Common myeloid progenitor, CD34-positive (primary cell): ENCODE measurements at regions not wholly inside any gene's neighbourhood (a gene's known extent, or its start where the extent isn't known, plus 50 kb on each side); places are given as distances from the start of the nearest gene placed in this dataset.

Experiments
- CTCF ChIA-PET: fragments of 350-600 bp; sonication (Branson Sonifier 250); formaldehyde crosslinking; loops from one replicate; lab custom pipeline; 2021; ENCODE audit warnings: antibody characterized with exemption; lab: Charles Lee
- POLR2A ChIA-PET: fragments of 350-600 bp; sonication (Branson Sonifier 250); formaldehyde crosslinking; loops from one replicate; lab custom pipeline; 2021; ENCODE audit warnings: antibody characterized with exemption; lab: Charles Lee
- DNase-seq, 3 donors: peaks; one replicate each; pipeline versions ENCODE4 v3.0.0 to v3.0.0-alpha.2; 2013
- H3K27ac ChIP-seq, 2 experiments: 1 replicate in 1 of 2; 2 replicates in 1 of 2; pipeline ENCODE4 v1.7.0; 2013; ENCODE audit warnings: inconsistent platforms in 2 of 2, low read length in 2 of 2, mild to moderate bottlenecking in 2 of 2, low read depth in 1 of 2, moderate library complexity in 1 of 2; ENCODE audit not compliant: severe bottlenecking in 2 of 2, insufficient read depth in 1 of 2, poor library complexity in 1 of 2
- H3K27me3 ChIP-seq, 5 experiments: replicated peaks in 2 of 5; 1 replicate in 3 of 5; 2 replicates in 2 of 5; pipeline versions ENCODE4 v1.6.1 to v1.7.0; 2013; ENCODE audit warnings: low read length in 4 of 5, mild to moderate bottlenecking in 2 of 5, moderate library complexity in 2 of 5, inconsistent platforms in 1 of 5; ENCODE audit not compliant: insufficient read depth in 5 of 5, control insufficient read depth in 4 of 5
- H3K36me3 ChIP-seq, 4 experiments: 1 replicate in 2 of 4; 2 replicates in 2 of 4; pipeline versions ENCODE4 v1.6.1 to v1.7.0; 2013; ENCODE audit warnings: low read length in 3 of 4, control low read depth in 1 of 4, mild to moderate bottlenecking in 1 of 4; ENCODE audit not compliant: control insufficient read depth in 4 of 4, insufficient read depth in 4 of 4
- H3K4me1 ChIP-seq, 4 experiments: 1 replicate in 3 of 4; 2 replicates in 1 of 4; pipeline versions ENCODE4 v1.6.1 to v1.7.1; 2013; ENCODE audit warnings: low read length in 3 of 4, mild to moderate bottlenecking in 3 of 4, control low read depth in 1 of 4, inconsistent platforms in 1 of 4, moderate library complexity in 1 of 4; ENCODE audit not compliant: control insufficient read depth in 4 of 4, insufficient read depth in 4 of 4; ENCODE audit errors: control extremely low read depth in 1 of 4
- H3K4me3 ChIP-seq, 7 experiments: 1 replicate in 4 of 7; 2 replicates in 3 of 7; pipeline versions ENCODE4 v1.5.1 to v1.7.0; 2013; ENCODE audit warnings: mild to moderate bottlenecking in 7 of 7, low read length in 6 of 7, moderate library complexity in 6 of 7, inconsistent platforms in 2 of 7, low read depth in 2 of 7, control low read depth in 1 of 7; ENCODE audit not compliant: insufficient read depth in 4 of 7, control insufficient read depth in 1 of 7; ENCODE audit errors: extremely low read depth in 1 of 7
- H3K9me3 ChIP-seq, 5 experiments: 1 replicate in 4 of 5; 2 replicates in 1 of 5; pipeline versions ENCODE4 v1.6.1 to v1.7.1; 2013; ENCODE audit warnings: low read length in 4 of 5, mild to moderate bottlenecking in 2 of 5, inconsistent platforms in 1 of 5, low read depth in 1 of 5, moderate library complexity in 1 of 5; ENCODE audit not compliant: control insufficient read depth in 4 of 5, insufficient read depth in 2 of 5; ENCODE audit errors: control extremely low read depth in 1 of 5
- WGBS: methylation state at CpG from one replicate; pipeline ENCODE4 v1.1.5; 2013; ENCODE audit not compliant: insufficient coverage; 5-methylcytosine and 5-hydroxymethylcytosine counted together

DNA sequence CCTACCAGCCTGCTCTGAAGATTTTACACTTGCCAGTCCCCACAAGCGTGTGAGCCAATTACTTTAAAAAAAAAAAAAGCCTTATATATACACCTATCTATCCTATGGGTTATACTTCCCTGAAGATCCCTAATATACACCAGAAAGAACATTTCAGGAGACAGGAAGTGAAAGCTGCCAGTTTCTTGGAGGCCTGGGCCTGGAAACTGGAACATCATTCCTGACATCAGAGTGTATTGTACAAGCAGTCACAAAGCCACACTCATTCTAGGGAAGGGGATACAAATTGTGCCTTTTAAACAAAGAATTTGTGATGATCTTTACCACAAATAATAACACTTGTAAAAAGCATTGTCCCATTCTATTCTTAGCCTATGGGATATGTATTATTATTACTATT lies 98.3 kb upstream of the FBN2 start:
- DNase-seq, result no peak
- H3K4me3 ChIP-seq, result no peak overlapping the region
- H3K4me1 ChIP-seq, result no peaks in the 10 kb centered on the region
- ChIA-PET POLR2A (no interaction called here), CTCF (interaction anchor here (1.0 kb wide), 1 partner anchor 13 kb away, joined by 3 read pairs; no protein-coding TSS in a partner anchor)
- H3K36me3 ChIP-seq, result no peaks in the 10 kb centered on the region
- no peaks in the 10 kb centered on the region for H3K9me3 ChIP-seq
- 88% methylated on average over 1 of the region's 1 CpG for WGBS
- H3K27me3 ChIP-seq, result no peaks in the 10 kb centered on the region
- no peak overlapping the region for H3K27ac ChIP-seq

DNA sequence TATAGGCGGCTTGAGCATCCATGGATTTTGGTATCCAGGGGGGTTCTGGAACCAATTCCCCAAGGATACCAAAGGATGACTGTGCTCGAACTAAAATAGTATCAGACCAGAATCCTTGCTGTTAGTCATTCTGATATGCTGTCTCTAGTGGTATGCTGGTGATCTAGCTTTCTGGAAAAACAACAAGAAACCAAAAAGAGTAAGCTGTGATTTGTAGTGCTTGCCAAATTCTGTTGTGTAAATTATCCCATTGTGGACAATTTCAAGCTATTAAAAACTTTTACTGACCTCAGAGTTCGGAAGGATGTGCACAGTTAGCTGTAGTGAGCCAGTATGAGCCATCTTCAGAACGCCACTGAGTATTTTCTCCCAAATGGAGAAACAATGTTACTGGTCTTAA lies 99.0 kb upstream of the FBN2 start:
- 83% methylated on average over 4 of the region's 4 CpGs for WGBS
- no peak overlapping the region for H3K27ac ChIP-seq
- POLR2A ChIA-PET, result no interaction called here
- H3K4me1 ChIP-seq, result no peaks in the 10 kb centered on the region
- H3K4me3 ChIP-seq, result no peak overlapping the region
- H3K27me3 ChIP-seq, result no peaks in the 10 kb centered on the region
- H3K36me3 ChIP-seq, result no peaks in the 10 kb centered on the region
- no peaks in the 10 kb centered on the region for H3K9me3 ChIP-seq
- DNase-seq, result no peak
- CTCF ChIA-PET, result interaction anchor here (1.0 kb wide), 1 partner anchor 14 kb away, joined by 3 read pairs; no protein-coding TSS in a partner anchor

DNA sequence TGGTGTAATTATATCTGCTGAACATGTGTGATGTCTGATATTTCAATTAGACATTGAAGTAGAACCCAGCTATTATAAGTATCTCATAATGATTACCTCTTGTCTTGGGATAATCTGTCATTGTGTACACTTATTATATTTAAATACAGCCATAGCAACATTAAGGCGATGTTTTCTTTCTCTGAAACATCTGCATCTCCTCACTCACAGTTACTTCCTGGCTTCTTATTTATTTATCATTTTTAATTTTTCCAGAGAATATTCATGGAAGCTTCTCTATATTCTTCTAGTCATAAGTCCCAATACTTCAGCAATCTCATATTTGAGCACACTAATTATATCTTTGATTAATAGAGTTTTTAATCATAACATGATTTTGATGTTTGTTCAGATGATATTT lies 103.8 kb upstream of the FBN2 start:
- WGBS, result 100% methylated on average over 1 of the region's 1 CpG
- Histone ChIP-seq H3K4me3 (no peak overlapping the region), H3K4me1 (no peaks in the 10 kb centered on the region), H3K36me3 (no peaks in the 10 kb centered on the region), H3K27ac (no peak overlapping the region), H3K9me3 (no peaks in the 10 kb centered on the region), H3K27me3 (no peaks in the 10 kb centered on the region)
- ChIA-PET POLR2A (no interaction called here), CTCF (no interaction called here)
- no peak for DNase-seq

DNA sequence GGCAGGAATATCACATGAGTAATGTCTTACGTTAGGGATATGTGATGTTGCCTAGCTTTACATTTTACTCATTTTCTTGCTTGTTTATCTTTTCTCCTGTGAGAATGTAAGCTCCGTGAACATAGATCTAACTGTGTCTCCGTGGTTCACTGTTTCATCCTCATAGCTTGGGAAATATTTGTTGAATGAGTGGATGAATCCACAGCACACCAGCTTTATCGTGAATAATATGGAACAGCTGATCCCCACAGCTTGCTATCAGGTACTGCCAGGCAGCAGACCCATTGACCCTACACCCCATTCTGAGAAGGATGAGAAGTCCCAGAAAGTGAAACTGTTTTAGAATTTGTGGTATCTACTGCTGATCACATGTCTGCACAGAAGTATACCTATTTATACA lies 106.8 kb upstream of the FBN2 start:
- Histone ChIP-seq H3K36me3 (no peaks in the 10 kb centered on the region), H3K4me3 (no peak overlapping the region)
- POLR2A ChIA-PET, result no interaction called here

DNA sequence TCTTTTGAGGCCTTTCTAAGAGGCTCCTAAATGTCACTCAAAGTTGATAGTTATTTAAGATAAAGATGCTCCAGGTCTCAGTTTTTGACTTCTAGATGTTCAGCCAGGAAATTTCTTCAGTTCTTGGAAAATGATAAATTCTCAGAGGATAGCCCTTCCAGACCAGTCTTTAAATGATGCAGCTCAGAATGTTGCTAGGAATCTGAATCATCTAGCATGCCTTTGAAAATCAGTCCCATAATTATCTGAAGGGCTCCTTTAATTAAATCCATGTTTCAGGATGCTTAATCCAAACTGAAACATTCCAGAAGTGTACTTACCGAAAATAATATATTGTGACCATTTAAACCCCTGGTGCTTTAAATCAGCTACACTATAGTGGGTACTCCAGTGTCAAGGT lies 107.5 kb upstream of the FBN2 start:
- ChIA-PET POLR2A (no interaction called here), CTCF (interaction anchor here (1.5 kb wide), 1 partner anchor 13 kb away, joined by 3 read pairs; no protein-coding TSS in a partner anchor)
- no peak for DNase-seq
- H3K4me1 ChIP-seq, result no peaks in the 10 kb centered on the region
- H3K27me3 ChIP-seq, result no peaks in the 10 kb centered on the region
- H3K9me3 ChIP-seq, result no peaks in the 10 kb centered on the region
- WGBS, result 100% methylated on average over 1 of the region's 1 CpG
- no peak overlapping the region for H3K27ac ChIP-seq
- H3K4me3 ChIP-seq, result no peak overlapping the region
- H3K36me3 ChIP-seq, result no peaks in the 10 kb centered on the region

More for the DNA sequence above, 106.8 kb upstream of the FBN2 start:
- H3K27me3 ChIP-seq, result no peaks in the 10 kb centered on the region
- H3K9me3 ChIP-seq, result no peaks in the 10 kb centered on the region
- no peak overlapping the region for H3K27ac ChIP-seq
- no peak for DNase-seq
- CTCF ChIA-PET, result interaction anchor here (1.5 kb wide), 1 partner anchor 12 kb away, joined by 3 read pairs; no protein-coding TSS in a partner anchor
- WGBS, result 100% methylated on average over 3 of the region's 4 CpGs
- no peaks in the 10 kb centered on the region for H3K4me1 ChIP-seq

DNA sequence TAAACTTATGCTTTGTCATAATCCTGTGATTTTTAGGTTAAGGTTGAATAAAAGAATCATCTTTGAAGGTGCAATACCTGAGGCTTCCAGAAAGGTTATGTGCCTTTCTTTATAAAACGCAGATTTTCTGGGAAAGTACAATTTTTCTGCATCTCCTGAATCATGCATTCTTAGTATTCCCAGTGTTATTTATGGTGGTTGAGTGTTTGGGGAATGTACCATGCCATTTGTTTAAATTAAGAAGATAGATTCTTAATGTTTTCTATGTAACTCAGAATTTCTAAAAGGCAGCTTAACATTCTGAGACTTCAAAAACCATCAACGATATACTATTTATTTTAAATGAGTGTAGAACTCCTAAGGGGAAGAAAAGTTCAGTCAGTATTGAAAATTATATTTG lies 108.1 kb upstream of the FBN2 start:
- Histone ChIP-seq H3K4me1 (no peaks in the 10 kb centered on the region), H3K4me3 (no peak overlapping the region), H3K27ac (no peak overlapping the region), H3K27me3 (no peaks in the 10 kb centered on the region), H3K9me3 (no peaks in the 10 kb centered on the region), H3K36me3 (no peaks in the 10 kb centered on the region)
- POLR2A ChIA-PET, result no interaction called here
- DNase-seq, result no peak
- 100% methylated on average over 1 of the region's 2 CpGs for WGBS
- CTCF ChIA-PET, result no interaction called here

DNA sequence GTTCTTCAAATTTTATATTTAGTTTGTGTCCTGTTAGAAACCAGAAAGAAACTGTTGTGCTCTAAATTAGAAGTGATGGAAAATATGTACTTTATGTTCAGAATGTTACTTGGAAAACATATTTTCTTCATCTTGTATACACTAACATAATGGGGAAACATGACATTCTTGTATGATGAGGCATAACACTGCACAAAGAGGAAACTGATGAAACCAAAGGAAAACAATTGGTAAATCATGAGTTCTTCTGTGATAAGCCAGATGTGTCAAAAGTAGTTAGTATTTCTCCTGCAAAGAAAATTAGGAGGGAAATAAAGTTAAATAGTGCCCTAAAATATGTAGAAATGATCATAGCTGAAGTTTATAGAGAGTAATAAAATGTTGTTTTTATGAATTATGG lies 111.1 kb upstream of the FBN2 start:
- DNase-seq, result no peak
- Histone ChIP-seq H3K4me3 (no peak overlapping the region), H3K27ac (no peak overlapping the region), H3K27me3 (no peaks in the 10 kb centered on the region), H3K4me1 (no peaks in the 10 kb centered on the region), H3K36me3 (no peaks in the 10 kb centered on the region), H3K9me3 (peaks cover 0 to 1% (median 0%) of the 10 kb centered on the region in 5 experiments)
- CTCF ChIA-PET, result no interaction called here
- POLR2A ChIA-PET, result interaction anchor here (0.6 kb wide), 1 partner anchor 1305 kb away, joined by 3 read pairs; no protein-coding TSS in a partner anchor
